GM10266 (cell line): ENCODE measurements at regions not wholly inside any gene's neighbourhood (a gene's known extent, or its start where the extent isn't known, plus 50 kb on each side); places are given as distances from the start of the nearest gene placed in this dataset.
"Not testable (repeated sequence)": the region's sequence is repeated elsewhere in the genome, so short reads cannot be mapped to it uniquely, and the experiment has no call there.

Experiments
- DNase-seq: peaks from one replicate; pipeline ENCODE4 v3.0.0; 2012; ENCODE audit errors: extremely low spot score
- TF ChIP-seq, protein P1 (sequence below): IDR thresholded peaks from 2 replicates; pipeline ENCODE4 v1.5.1; 2012; ENCODE audit warnings: mild to moderate bottlenecking, low read depth; ENCODE audit not compliant: control insufficient read depth, insufficient read depth; ENCODE audit errors: missing control alignments

DNA sequence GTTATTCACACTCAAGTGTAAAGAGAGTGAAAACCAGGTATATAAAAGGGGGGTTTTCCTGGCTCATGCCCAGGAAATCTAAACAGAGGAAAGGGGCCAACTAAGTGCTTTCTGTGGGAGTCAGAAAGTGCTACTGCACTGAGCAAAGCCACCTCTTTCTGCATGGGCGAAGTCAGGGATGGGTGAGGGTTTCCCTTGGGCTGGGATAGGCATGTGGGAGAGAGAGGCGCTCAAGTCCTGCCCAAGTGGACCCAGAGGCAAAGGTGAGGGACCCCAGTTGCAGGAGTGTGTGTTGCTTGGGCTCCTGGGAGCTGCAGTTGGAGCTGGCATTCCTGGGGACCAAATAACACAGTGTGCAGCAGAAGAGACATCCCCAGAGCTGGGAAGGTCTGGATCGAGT, 65.9 kb downstream of the PRR15 start:
- no peak for DNase-seq
- TF ChIP-seq, protein P1, sequence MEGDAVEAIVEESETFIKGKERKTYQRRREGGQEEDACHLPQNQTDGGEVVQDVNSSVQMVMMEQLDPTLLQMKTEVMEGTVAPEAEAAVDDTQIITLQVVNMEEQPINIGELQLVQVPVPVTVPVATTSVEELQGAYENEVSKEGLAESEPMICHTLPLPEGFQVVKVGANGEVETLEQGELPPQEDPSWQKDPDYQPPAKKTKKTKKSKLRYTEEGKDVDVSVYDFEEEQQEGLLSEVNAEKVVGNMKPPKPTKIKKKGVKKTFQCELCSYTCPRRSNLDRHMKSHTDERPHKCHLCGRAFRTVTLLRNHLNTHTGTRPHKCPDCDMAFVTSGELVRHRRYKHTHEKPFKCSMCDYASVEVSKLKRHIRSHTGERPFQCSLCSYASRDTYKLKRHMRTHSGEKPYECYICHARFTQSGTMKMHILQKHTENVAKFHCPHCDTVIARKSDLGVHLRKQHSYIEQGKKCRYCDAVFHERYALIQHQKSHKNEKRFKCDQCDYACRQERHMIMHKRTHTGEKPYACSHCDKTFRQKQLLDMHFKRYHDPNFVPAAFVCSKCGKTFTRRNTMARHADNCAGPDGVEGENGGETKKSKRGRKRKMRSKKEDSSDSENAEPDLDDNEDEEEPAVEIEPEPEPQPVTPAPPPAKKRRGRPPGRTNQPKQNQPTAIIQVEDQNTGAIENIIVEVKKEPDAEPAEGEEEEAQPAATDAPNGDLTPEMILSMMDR = no peak

DNA sequence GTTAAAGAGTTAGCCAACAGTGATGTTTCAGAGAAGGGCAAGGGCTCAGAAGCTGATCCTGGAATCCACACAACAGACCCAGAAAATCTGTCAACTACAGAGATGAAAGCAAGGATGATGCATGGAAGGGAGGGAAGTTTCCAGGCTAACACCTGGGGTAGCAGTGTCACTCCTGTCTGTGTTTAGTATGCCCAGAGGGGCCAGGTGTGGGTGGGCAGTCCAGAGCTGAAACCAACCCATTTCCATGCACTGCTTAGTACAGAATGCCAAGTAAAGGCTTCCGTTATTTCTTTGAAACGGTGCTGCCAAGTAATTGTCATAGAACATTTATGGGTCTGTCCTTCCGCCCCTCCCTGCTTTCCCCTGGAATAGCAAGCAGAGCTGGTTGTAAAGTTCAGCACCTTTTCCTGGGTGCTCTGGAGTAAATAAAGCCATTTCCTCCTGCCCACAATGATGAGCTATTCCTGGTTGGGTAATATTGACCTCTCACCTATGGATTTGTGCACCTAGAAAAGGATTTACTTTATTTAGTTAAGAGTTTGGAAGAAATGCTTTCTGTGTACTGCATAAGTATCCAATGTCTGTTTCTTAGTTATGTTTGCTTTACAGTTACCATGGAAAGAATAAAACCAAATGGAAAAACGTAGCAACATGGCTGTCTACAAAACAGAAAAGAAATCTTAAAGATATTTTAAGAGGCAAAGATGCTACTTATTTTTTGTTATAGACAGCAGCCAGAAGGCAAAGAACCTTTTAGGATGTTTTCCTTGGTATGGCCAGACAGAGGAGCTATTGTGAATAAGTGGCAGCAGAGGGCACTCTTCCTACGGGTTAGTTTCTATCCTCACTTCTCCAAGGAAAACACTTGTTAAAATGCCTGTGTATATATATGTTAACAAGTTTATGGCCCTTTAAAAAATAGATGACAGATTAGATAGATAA, 71.7 kb downstream of the PRR15 start:
- DNase-seq = not testable (repeated sequence)
- TF ChIP-seq, protein P1 = peak; percentile 35

DNA sequence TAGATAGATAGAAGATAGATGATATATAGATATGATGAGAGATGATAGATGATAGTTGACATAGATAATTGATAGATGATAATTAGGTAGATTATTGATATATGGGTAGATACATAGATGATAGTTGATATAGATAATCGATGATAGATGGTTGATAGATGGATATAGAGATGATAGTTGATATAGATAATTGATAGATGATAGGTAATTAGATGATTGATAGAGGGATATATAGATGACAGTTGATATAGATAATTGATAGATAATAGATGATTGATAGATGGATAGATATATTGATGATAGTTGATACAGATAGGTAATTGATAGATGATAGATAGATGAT, 72.3 kb downstream of the PRR15 start:
- DNase-seq = no peak
- TF ChIP-seq, protein P1 = no peak

DNA sequence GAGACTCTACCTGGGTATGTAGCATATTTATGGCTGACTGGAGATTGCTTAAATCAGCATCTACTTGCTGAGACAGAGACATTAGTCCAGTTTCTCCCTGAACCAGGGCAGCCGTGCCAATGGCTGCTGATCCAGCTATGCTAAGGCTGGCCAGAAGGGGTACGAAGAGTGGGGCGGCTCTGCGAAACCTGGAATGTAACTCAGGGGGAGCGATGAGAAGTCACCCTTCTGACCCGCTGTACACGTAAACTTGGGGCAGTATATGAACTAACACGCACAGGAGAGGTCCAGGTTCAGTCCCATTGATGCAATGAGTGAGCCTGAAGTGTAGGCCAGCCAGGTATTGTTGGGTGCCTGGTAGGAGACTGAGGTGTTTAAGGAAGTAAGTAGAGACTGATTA, 73.7 kb downstream of the PRR15 start:
- TF ChIP-seq, protein P1 = no peak
- DNase-seq = no peak

DNA sequence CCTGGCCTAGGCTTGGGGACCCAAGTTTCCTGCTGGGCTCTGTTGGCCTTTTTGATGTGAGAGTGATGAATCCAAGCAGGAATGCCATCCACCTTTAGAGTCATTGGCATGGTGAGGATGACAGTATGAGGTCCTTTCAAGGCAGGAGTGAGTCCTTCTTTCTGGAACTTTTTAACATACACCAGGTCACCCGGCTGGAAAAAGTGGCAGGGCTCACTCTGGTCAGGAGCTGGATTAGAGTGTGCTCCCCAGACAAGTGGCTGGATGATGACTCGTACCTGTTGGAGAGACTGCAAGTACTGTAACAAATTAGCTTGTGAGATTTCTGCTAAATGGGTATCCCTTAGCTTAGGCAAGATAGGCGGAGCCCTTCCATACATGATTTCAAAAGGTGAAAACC, 75.2 kb downstream of the PRR15 start:
- DNase-seq = not testable (repeated sequence)

DNA sequence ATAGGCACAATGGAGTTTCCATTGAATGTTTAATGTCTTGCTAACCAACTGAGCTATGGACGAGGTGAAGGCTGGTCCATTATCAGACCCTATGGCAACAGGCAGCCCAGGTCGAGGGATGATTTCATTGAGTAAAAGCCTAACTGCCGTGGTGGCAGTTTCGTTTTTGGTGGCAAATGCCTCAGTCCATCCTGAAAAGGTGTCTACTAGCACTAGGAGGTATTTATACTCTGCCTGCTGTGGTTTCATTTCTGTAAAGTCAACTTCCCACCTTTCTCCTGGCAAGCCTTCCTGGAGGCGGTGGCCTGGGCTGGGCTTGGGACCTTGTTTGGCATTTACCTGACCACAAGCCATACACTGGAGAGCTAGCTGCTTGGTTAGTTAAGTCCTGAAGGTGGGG, 75.8 kb downstream of the PRR15 start:
- TF ChIP-seq, protein P1 = no peak
- DNase-seq = no peak

DNA sequence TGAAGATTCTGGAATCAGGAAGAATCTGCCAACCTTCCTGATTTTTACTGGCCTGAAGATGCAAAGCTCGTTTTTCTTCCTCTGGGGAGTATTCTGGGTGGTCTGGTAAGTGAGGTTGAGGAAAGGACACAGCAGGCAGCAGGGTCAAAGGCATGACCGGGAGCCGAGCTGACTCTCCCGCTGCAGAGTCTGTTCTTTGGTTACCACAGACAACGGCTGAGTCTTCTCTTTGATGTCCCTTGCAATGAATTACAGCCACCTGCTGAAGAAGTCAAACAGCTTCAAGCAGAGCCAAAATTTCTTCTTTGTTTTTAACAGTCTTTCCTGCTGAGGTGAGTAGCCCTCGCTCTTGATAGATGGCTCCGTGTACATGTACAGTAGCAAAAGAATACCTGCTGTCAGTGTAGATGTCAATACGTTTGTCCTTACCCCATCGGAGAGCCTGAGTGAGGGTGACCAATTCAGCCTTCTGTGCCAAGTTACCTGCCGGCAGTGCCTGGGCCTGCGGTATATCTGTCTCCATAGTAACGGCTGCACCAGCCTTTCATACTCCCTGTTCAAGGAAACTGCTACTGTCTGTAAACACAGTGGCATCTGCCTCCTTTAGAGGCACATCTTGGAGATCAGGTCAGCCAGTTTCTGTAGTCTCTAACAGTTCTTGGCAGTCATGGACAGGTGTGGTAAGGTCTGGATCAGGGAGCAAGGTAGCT, 76.4 kb downstream of the PRR15 start:
- TF ChIP-seq, protein P1 = no peak
- no peak for DNase-seq
